ENCODE measurements at regions not wholly inside any gene's neighbourhood (a gene's known extent, or its start where the extent isn't known, plus 50 kb on each side); places are given as distances from the start of the nearest gene placed in this dataset.

- H3K27me3 ChIP-seq = peaks cover 0 to 21% of the 10 kb centered on the region in 2 donors
- no peak for DNase-seq (ENCODE audit: low spot score in 2 of 2)
- intact Hi-C loops (cut with DNase I; ENCODE audit: low total_unique reads) = no loop called here
- no peak overlapping the region for H3K27ac ChIP-seq
- no peaks in the 10 kb centered on the region for H3K9me3 ChIP-seq
- no peak for TF ChIP-seq POLR2A (IDR thresholded peaks at IDR 0.05)
- no peak for TF ChIP-seq CTCF (IDR thresholded peaks at IDR 0.05)
- TF ChIP-seq POLR2AphosphoS5 (IDR thresholded peaks at IDR 0.05) = no peak
- no peak overlapping the region for H3K4me3 ChIP-seq
- no peaks in the 10 kb centered on the region for H3K4me1 ChIP-seq
- no peaks in the 10 kb centered on the region for H3K36me3 ChIP-seq
Measured at GRCh38 chr6:1049170-1049569, 262.7 kb upstream of the FOXQ1 start.

DNA sequence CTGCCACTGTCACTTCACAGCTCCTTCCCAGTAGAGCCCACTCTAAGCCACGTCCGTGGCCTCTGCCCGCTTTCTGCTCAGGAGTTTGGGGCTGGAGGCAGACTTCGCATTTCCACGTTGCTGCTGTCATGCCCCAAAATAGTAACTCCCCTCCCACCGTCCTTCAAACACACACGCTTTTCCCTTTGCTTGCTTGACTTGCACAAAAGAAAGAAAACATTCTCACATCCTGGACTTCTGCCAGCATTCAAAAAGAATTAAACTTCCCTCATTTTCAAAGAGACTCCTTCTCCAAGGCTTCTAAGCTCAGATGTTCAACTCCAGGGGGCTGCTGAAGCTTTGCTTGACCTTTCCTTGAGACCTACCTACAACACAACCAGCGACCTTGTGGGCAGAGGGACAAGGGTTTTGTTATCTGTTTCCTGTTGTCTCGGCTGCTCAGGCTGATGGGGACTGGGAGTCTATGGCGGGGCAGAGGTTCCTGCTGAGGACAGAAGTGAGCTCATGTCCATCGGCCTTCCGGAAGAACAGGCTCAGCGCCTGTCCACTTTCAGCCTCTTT is 263.8 kb upstream of the FOXQ1 start:
- intact Hi-C loops (cut with DNase I; ENCODE audit: low total_unique reads) = no loop called here
- Histone ChIP-seq H3K9me3 (no peaks in the 10 kb centered on the region), H3K27ac (no peak overlapping the region), H3K36me3 (no peaks in the 10 kb centered on the region), H3K27me3 (peaks cover 0 to 15% of the 10 kb centered on the region in 2 donors), H3K4me3 (no peak overlapping the region), H3K4me1 (no peaks in the 10 kb centered on the region)
- TF ChIP-seq POLR2AphosphoS5 (IDR thresholded peaks at IDR 0.05) (no peak), CTCF (IDR thresholded peaks at IDR 0.05) (no peak), POLR2A (IDR thresholded peaks at IDR 0.05) (no peak)
- no peak for DNase-seq (ENCODE audit: low spot score in 2 of 2)

DNA sequence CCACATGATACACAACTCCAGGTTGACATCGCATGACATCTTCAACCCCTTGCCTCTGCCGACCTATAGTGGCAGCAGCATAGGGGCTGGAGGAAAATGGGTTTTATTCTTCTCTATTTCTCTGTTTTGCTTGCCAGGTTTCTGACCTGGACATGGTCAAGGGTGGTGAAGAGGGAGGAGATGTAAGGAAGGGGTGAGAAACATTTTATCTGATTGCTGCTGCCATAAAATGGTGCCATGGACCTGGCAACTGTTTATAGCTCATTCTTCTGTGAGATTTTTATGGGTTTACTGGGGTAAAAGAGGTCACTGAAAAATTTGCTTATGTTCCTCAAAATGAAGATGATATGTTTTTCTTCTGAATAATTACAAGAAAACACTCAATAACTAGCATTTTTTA is 266.7 kb upstream of the FOXQ1 start:
- intact Hi-C loops (cut with DNase I; ENCODE audit: low total_unique reads) = no loop called here
- H3K4me1 ChIP-seq = no peaks in the 10 kb centered on the region
- H3K36me3 ChIP-seq = no peaks in the 10 kb centered on the region
- no peaks in the 10 kb centered on the region for H3K9me3 ChIP-seq
- TF ChIP-seq POLR2A (IDR thresholded peaks at IDR 0.05) (no peak), CTCF (IDR thresholded peaks at IDR 0.05) (no peak), POLR2AphosphoS5 (IDR thresholded peaks at IDR 0.05) (no peak)
- H3K27ac ChIP-seq = no peak overlapping the region
- peaks cover 0 to 15% of the 10 kb centered on the region in 2 donors for H3K27me3 ChIP-seq
- H3K4me3 ChIP-seq = no peak overlapping the region
- no peak for DNase-seq (ENCODE audit: low spot score in 2 of 2)

DNA sequence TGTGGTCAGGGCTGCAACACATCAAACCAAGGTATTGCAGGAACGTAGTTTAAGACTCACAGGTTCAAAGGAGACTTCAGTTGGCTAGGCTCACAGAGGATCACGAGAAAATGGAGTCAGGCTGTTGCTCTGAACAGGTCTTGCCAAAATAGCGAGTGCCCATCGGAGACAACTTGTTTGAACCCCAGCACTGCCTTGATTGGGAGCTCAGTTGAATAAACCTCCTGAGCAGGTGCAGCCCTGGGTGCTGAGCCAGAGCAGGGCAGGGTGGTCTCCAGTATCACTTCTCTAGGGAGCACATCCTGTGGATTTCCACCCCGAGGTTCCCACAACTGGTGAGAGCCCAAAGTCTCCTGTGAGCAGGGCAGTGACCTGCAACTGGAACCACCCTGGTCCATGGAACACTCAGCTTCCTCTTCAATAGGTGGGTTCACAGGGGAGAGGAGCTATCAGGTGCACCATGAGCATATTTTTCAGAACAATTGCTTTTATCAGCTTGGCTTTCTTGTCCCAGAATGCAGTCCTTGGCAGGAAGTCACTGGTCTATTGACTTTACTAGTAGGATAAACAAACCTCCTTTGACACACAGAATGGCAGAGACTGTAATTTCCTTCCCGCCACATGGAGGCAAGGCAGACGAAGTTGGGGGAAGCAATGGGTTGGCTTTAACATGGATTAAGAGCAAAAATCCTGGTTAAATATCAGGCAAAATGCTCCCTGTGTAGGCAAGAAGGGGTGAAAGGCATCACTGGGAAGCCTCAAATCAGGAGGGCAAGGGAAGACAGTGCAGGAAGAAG is 267.7 kb upstream of the FOXQ1 start:
- H3K36me3 ChIP-seq = no peaks in the 10 kb centered on the region
- no peak overlapping the region for H3K4me3 ChIP-seq
- intact Hi-C loops (cut with DNase I; ENCODE audit: low total_unique reads) = no loop called here
- peaks cover 0 to 18% of the 10 kb centered on the region in 2 donors for H3K27me3 ChIP-seq
- TF ChIP-seq POLR2A (IDR thresholded peaks at IDR 0.05) = no peak
- no peak for TF ChIP-seq CTCF (IDR thresholded peaks at IDR 0.05)
- no peak for TF ChIP-seq POLR2AphosphoS5 (IDR thresholded peaks at IDR 0.05)
- no peak for DNase-seq (ENCODE audit: low spot score in 2 of 2)
- H3K4me1 ChIP-seq = no peaks in the 10 kb centered on the region
- H3K9me3 ChIP-seq = no peaks in the 10 kb centered on the region
- no peak overlapping the region for H3K27ac ChIP-seq

DNA sequence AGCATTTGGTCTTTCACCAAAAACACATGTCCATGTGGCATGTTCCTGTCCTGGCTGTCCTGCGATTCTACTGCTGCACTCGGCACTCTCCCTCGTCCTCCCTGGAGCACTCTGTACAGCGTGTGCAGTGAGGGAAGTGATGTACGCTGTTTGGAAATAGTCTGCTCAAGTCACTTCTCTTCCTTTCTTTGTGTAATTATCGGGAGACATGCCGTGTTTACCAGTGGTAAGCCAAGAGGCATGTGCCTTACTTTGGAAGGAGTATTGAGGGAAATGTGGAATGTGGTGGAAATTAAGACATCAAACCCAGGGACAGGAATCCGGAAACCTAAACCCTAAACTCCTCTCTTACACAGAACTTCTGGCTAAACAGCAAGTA is 268.5 kb upstream of the FOXQ1 start:
- intact Hi-C loops (cut with DNase I; ENCODE audit: low total_unique reads) = no loop called here
- TF ChIP-seq CTCF (IDR thresholded peaks at IDR 0.05) (no peak), POLR2A (IDR thresholded peaks at IDR 0.05) (no peak), POLR2AphosphoS5 (IDR thresholded peaks at IDR 0.05) (no peak)
- H3K27ac ChIP-seq = no peak overlapping the region
- no peaks in the 10 kb centered on the region for H3K9me3 ChIP-seq
- H3K36me3 ChIP-seq = no peaks in the 10 kb centered on the region
- no peak for DNase-seq (ENCODE audit: low spot score in 2 of 2)
- no peak overlapping the region for H3K4me3 ChIP-seq
- peaks cover 0 to 18% of the 10 kb centered on the region in 2 donors for H3K27me3 ChIP-seq
- H3K4me1 ChIP-seq = no peaks in the 10 kb centered on the region

All from breast epithelium (tissue), 4 donors.